ENCODE measurements at regions not wholly inside any gene's neighbourhood (a gene's known extent, or its start where the extent isn't known, plus 50 kb on each side); places are given as distances from the start of the nearest gene placed in this dataset.

DNA sequence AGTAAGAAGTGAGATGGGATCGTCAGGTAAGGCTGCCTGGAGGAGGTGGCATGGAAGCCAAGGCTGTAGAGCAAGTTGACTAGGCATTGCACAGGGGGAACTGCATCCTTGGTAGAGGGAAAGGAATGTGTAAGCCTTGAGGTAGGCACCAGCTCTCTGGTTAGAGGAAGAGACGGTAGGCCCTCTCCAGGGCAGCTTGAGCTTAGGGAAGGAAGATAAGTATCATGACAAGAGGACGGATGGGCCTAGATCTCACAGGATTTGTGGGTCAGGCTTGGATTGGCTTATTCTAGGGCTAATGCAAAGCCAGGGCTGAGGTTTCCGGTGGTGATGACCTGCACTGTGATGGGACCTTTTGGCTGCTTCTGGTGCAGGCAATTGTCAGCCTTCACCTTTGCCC lies 1035.8 kb downstream of the TBC1D22A start:
- TF ChIP-seq EZH2 (IDR thresholded peaks at IDR 0.05) (no peak), FOXP2 (optimal IDR thresholded peaks at IDR 0.05; ENCODE audit: control extremely low read depth, extremely low read length, insufficient read depth) (no peak), POLR2AphosphoS5 (IDR thresholded peaks at IDR 0.05; ENCODE audit: borderline replicate concordance, low read depth, low read length) (no peak)
